ENCODE measurements at regions not wholly inside any gene's neighbourhood (a gene's known extent, or its start where the extent isn't known, plus 50 kb on each side); places are given as distances from the start of the nearest gene placed in this dataset.

GRCh38 chr7:35893649-35894048, 92.8 kb downstream of the SEPTIN7 start:
- BruUV-seq (replicated peaks), result no TSS peak
- CTCF ChIA-PET, result no interaction called here
- no peaks in the 10 kb centered on the region for H3K9me3 ChIP-seq (ENCODE audit: control insufficient read depth, insufficient read depth, low read depth, low read length)
- no peak for TF ChIP-seq TCF7L2 (IDR thresholded peaks at IDR 0.05; ENCODE audit: low read depth, low read length)
- no peak for TF ChIP-seq CTCF (IDR thresholded peaks at IDR 0.05)
- TF ChIP-seq POLR2AphosphoS5 (IDR thresholded peaks at IDR 0.05; ENCODE audit: low read depth, low read length), result no peak
- no peak for TF ChIP-seq SIN3A (IDR thresholded peaks at IDR 0.05; ENCODE audit: borderline replicate concordance, insufficient read depth, low read depth, low read length)
- no peak for TF ChIP-seq REST (IDR thresholded peaks at IDR 0.05; ENCODE audit: insufficient read depth in 1 of 2, low read depth in 2 of 2, low read length in 1 of 2)
- H3K4me1 ChIP-seq (ENCODE audit: control insufficient read depth, insufficient read depth, low read length), result no peaks in the 10 kb centered on the region
- ATAC-seq (no peak), DNase-seq (ENCODE audit: low read depth, low spot score) (no peak)
- no peak overlapping the region for H3K4me3 ChIP-seq (ENCODE audit: low read depth in 2 of 2, low read length in 2 of 2)
- POLR2A ChIA-PET, result no interaction called here
- H3K27ac ChIP-seq (ENCODE audit: low read length), result no peak overlapping the region
- H3K27me3 ChIP-seq (ENCODE audit: control insufficient read depth, insufficient read depth, low read length), result no peaks in the 10 kb centered on the region
- intact Hi-C loops (cut with micrococcal nuclease; ENCODE audit: unreplicated experiment), result no loop called here
- peaks cover 25% of the 10 kb centered on the region for H3K36me3 ChIP-seq (ENCODE audit: control insufficient read depth, insufficient read depth, low read length)
- in situ Hi-C loops (cut with HindIII; ENCODE audit: low pct_unique_long_range_greater_than_20kb, low sequenced_read_pairs), result no loop called here

- no peaks in the 10 kb centered on the region for H3K9me3 ChIP-seq (ENCODE audit: control insufficient read depth, insufficient read depth, low read depth, low read length)
- TF ChIP-seq REST (IDR thresholded peaks at IDR 0.05; ENCODE audit: insufficient read depth in 1 of 2, low read depth in 2 of 2, low read length in 1 of 2), result no peak
- TF ChIP-seq POLR2AphosphoS5 (IDR thresholded peaks at IDR 0.05; ENCODE audit: low read depth, low read length), result no peak
- no peak for TF ChIP-seq SIN3A (IDR thresholded peaks at IDR 0.05; ENCODE audit: borderline replicate concordance, insufficient read depth, low read depth, low read length)
- TF ChIP-seq TCF7L2 (IDR thresholded peaks at IDR 0.05; ENCODE audit: low read depth, low read length), result no peak
- TF ChIP-seq CTCF (IDR thresholded peaks at IDR 0.05), result no peak
- ChIA-PET CTCF (no interaction called here), POLR2A (interaction anchor here (0.6 kb wide), 1 partner anchor 36 kb away, joined by 5 read pairs; no protein-coding TSS in a partner anchor)
- BruUV-seq (replicated peaks), result no TSS peak
- peaks cover 25% of the 10 kb centered on the region for H3K36me3 ChIP-seq (ENCODE audit: control insufficient read depth, insufficient read depth, low read length)
- H3K4me1 ChIP-seq (ENCODE audit: control insufficient read depth, insufficient read depth, low read length), result no peaks in the 10 kb centered on the region
- intact Hi-C loops (cut with micrococcal nuclease; ENCODE audit: unreplicated experiment), result no loop called here
- H3K27ac ChIP-seq (ENCODE audit: low read length), result no peak overlapping the region
- DNase-seq (ENCODE audit: low read depth, low spot score), result no peak
- in situ Hi-C loops (cut with HindIII; ENCODE audit: low pct_unique_long_range_greater_than_20kb, low sequenced_read_pairs), result no loop called here
- no peak for ATAC-seq
- no peak overlapping the region for H3K4me3 ChIP-seq (ENCODE audit: low read depth in 2 of 2, low read length in 2 of 2)
- H3K27me3 ChIP-seq (ENCODE audit: control insufficient read depth, insufficient read depth, low read length), result no peaks in the 10 kb centered on the region
These were observed 93.9 kb downstream of the SEPTIN7 start for GRCh38 chr7:35894721-35895120.
